ENCODE measurements at regions not wholly inside any gene's neighbourhood (a gene's known extent, or its start where the extent isn't known, plus 50 kb on each side); places are given as distances from the start of the nearest gene placed in this dataset.

GRCh38 chr10:4754143-4754542, 71.9 kb upstream of the AKR1E2 start:
- peaks cover 17 to 21% of the 10 kb centered on the region in 2 experiments; a peak in 4 of 5 replicates for H3K27me3 ChIP-seq (ENCODE audit: control insufficient read depth in 2 of 2, insufficient read depth in 2 of 2, low read length in 2 of 2)
- H3K9me1 ChIP-seq (ENCODE audit: control insufficient read depth, insufficient read depth, low read length): no peaks in the 10 kb centered on the region
- ATAC-seq (no peak), FAIRE-seq (no peak), DNase-seq (ENCODE audit: extremely low read depth in 1 of 4, low spot score in 3 of 4) (no peak)
- POLR2A ChIA-PET: no interaction called here
- intact Hi-C loops (cut with micrococcal nuclease) (no loop called here), in situ Hi-C loops (cut with MboI) (loop anchor here (25.0 kb wide), 1 partner anchor 1542 kb away; no protein-coding TSS in a partner anchor)
- H3K9me3 ChIP-seq (replicated peaks; ENCODE audit: control insufficient read depth, insufficient read depth, low read depth, low read length): no peaks in the 10 kb centered on the region
- H3K36me3 ChIP-seq (ENCODE audit: control insufficient read depth, insufficient read depth, low read length): no peaks in the 10 kb centered on the region
- no peak overlapping the region for H2AFZ ChIP-seq (ENCODE audit: low read depth, low read length)
- TF ChIP-seq ZZZ3 (IDR thresholded peaks at IDR 0.05): no peak
- TF ChIP-seq ZNF316 (IDR thresholded peaks at IDR 0.05): peak; percentile 53
- no peak for TF ChIP-seq POLR3G (IDR thresholded peaks at IDR 0.05; ENCODE audit: extremely low read depth, insufficient read length, insufficient replicate concordance)
- TF ChIP-seq CCNT2 (IDR thresholded peaks at IDR 0.05; ENCODE audit: borderline replicate concordance, extremely low read depth, insufficient read length, low read depth, low read length): no peak
- TF ChIP-seq ZC3H8 (IDR thresholded peaks at IDR 0.05): no peak
- 0 out of 2 replicates have a peak, but pooled peaks have one; percentile 17 for TF ChIP-seq MAFF (IDR thresholded peaks at IDR 0.05; ENCODE audit: low read length)
- TF ChIP-seq, protein P1, sequence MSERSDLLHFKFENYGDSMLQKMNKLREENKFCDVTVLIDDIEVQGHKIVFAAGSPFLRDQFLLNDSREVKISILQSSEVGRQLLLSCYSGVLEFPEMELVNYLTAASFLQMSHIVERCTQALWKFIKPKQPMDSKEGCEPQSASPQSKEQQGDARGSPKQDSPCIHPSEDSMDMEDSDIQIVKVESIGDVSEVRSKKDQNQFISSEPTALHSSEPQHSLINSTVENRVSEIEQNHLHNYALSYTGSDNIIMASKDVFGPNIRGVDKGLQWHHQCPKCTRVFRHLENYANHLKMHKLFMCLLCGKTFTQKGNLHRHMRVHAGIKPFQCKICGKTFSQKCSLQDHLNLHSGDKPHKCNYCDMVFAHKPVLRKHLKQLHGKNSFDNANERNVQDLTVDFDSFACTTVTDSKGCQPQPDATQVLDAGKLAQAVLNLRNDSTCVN (CRISPR knock-in tag; IDR thresholded peaks at IDR 0.05): no peak
- peak; percentile 44; the same call in 1 of the 2 replicates for TF ChIP-seq C11orf30 (IDR thresholded peaks at IDR 0.05; ENCODE audit: low read depth)
- no TSS peak for BruUV-seq (replicated peaks)
- no peak overlapping the region for H3K4me3 ChIP-seq
- no peaks in the 10 kb centered on the region for H3K79me2 ChIP-seq (ENCODE audit: control insufficient read depth, insufficient read depth, low read length)
- H4K20me1 ChIP-seq (replicated peaks; ENCODE audit: control insufficient read depth, insufficient read depth, low read length): no peaks in the 10 kb centered on the region
- H3K9ac ChIP-seq (ENCODE audit: insufficient read depth in 1 of 2, low read depth in 2 of 2, low read length in 2 of 2): no peak overlapping the region
- no peaks in the 10 kb centered on the region for H3K4me1 ChIP-seq (replicated peaks in 1 of 2; ENCODE audit: control insufficient read depth in 2 of 2, insufficient read depth in 2 of 2, low read length in 2 of 2)
- no peak overlapping the region for H3K27ac ChIP-seq (ENCODE audit: extremely low read depth, low read depth, low read length)
- CTCF ChIA-PET (ENCODE audit: low intra/inter-chr PET ratio): no interaction called here
- no peak overlapping the region for H3K4me2 ChIP-seq (ENCODE audit: insufficient read depth, low read length)
- WGBS (ENCODE audit: insufficient coverage, low coverage, missing lambda C conversion rate): 0% methylated on average over 8 of the region's 8 CpGs

All from K562 (cell line).